H1 (cell line): ENCODE measurements at regions not wholly inside any gene's neighbourhood (a gene's known extent, or its start where the extent isn't known, plus 50 kb on each side); places are given as distances from the start of the nearest gene placed in this dataset.

Experiments used
- CTCF ChIA-PET: fragments of 300-600 bp; sonication (Branson Sonifier 250); formaldehyde crosslinking; loops from one replicate; lab custom pipeline; 2021; ENCODE audit not compliant: partially characterized antibody; lab: Charles Lee
- POLR2A ChIA-PET: fragments of 300-600 bp; sonication (Branson Sonifier 250); formaldehyde crosslinking; loops from one replicate; lab custom pipeline; 2021; ENCODE audit warnings: inconsistent platforms; ENCODE audit not compliant: partially characterized antibody; lab: Charles Lee
- DNase-seq, 2 experiments: peaks; one replicate each; pipeline versions ENCODE4 v3.0.0 to v3.0.0-alpha.2; 2010 to 2022; ENCODE audit warnings: low spot score in 2 of 2, low read depth in 1 of 2, mixed read lengths in 1 of 2
- FAIRE-seq: peaks from 2 replicates; lab custom pipeline; 2011; peaks lifted over from hg19 to GRCh38; lab: Jason Lieb, UNC
- H2AFZ ChIP-seq: 2 replicates; pipeline ENCODE4 v1.8.1; 2012; ENCODE audit warnings: low read length, inconsistent platforms
- H2AK5ac ChIP-seq: 2 replicates; pipeline ENCODE4 v1.6.1; 2013; ENCODE audit warnings: low read depth, low read length
- H2BK120ac ChIP-seq: replicated peaks from 2 replicates; pipeline ENCODE3; 2013; ENCODE audit warnings: low read depth, low read length, inconsistent platforms
- H2BK12ac ChIP-seq: 2 replicates; pipeline ENCODE4 v1.6.1; 2013; ENCODE audit warnings: low read depth, low read length
- H2BK15ac ChIP-seq: 2 replicates; pipeline ENCODE4 v1.6.1; 2013; ENCODE audit warnings: low read length
- H2BK20ac ChIP-seq: 2 replicates; pipeline ENCODE4 v1.6.1; 2013; ENCODE audit warnings: low read length
- H2BK5ac ChIP-seq: 2 replicates; pipeline ENCODE4 v1.6.1; 2013; ENCODE audit warnings: low read depth, low read length
- H3K14ac ChIP-seq: 2 replicates; pipeline ENCODE4 v1.6.1; 2013; ENCODE audit warnings: inconsistent platforms; ENCODE audit not compliant: insufficient read length
- H3K18ac ChIP-seq: 2 replicates; pipeline ENCODE4 v1.6.1; 2013; ENCODE audit warnings: low read length; ENCODE audit errors: extremely low read depth
- H3K23ac ChIP-seq: 2 replicates; pipeline ENCODE4 v1.6.1; 2013; ENCODE audit warnings: inconsistent platforms; ENCODE audit not compliant: insufficient read length
- H3K23me2 ChIP-seq: 2 replicates; pipeline ENCODE4 v1.6.1; 2013; ENCODE audit warnings: low read depth, low read length
- H3K27ac ChIP-seq: 2 replicates; pipeline ENCODE4 v1.6.1; 2011; ENCODE audit warnings: low read depth, low read length, inconsistent platforms
- H3K27me3 ChIP-seq, 4 experiments: replicated peaks in 1 of 4; 1 replicate in 1 of 4; 2 replicates in 3 of 4; pipeline versions ENCODE4 v1.6.1 to v1.8.1; 2011 to 2013; ENCODE audit warnings: low read length in 3 of 4, mild to moderate bottlenecking in 3 of 4, inconsistent platforms in 2 of 4, mixed read lengths in 2 of 4, moderate library complexity in 1 of 4; ENCODE audit not compliant: control insufficient read depth in 3 of 4, insufficient read depth in 3 of 4; ENCODE audit errors: extremely low read depth in 1 of 4
- H3K36me3 ChIP-seq, 4 experiments: 2 replicates each; pipeline versions ENCODE4 v1.6.1 to v1.8.1; 2011 to 2013; ENCODE audit warnings: mild to moderate bottlenecking in 4 of 4, low read length in 3 of 4, moderate library complexity in 2 of 4, control low read depth in 1 of 4, inconsistent platforms in 1 of 4; ENCODE audit not compliant: insufficient read depth in 4 of 4, control insufficient read depth in 2 of 4
- H3K4ac ChIP-seq: replicated peaks from 2 replicates; pipeline ENCODE3; 2013; ENCODE audit warnings: low read length, low read depth, mixed read lengths, inconsistent platforms; ENCODE audit not compliant: insufficient read length
- H3K4me1 ChIP-seq, 4 experiments: replicated peaks in 1 of 4; 1 replicate in 1 of 4; 2 replicates in 3 of 4; pipeline versions ENCODE4 v1.6.1 to v1.8.1; 2011 to 2013; ENCODE audit warnings: low read length in 3 of 4, inconsistent platforms in 2 of 4, mixed read lengths in 1 of 4; ENCODE audit not compliant: insufficient read depth in 4 of 4, control insufficient read depth in 3 of 4
- H3K4me2 ChIP-seq, 2 experiments: 2 replicates each; pipeline versions ENCODE4 v1.6.1 to v1.8.1; 2011 to 2013; ENCODE audit warnings: low read depth in 2 of 2, low read length in 2 of 2, control low read depth in 1 of 2, inconsistent platforms in 1 of 2, mild to moderate bottlenecking in 1 of 2; ENCODE audit not compliant: insufficient read depth in 1 of 2
- H3K4me3 ChIP-seq, 4 experiments: fragments of 200-600, 300-600 bp in 1 of 4; sonication (generic), shearing (Covaris generic), sonication (Bioruptor Twin) in 1 of 4; 2 replicates each; pipeline versions ENCODE4 v1.5.1 to v1.8.1; 2011 to 2016; ENCODE audit warnings: low read length in 4 of 4, low read depth in 3 of 4, control low read depth in 2 of 4, inconsistent platforms in 2 of 4, mild to moderate bottlenecking in 2 of 4, mixed read lengths in 1 of 4, moderate library complexity in 1 of 4; ENCODE audit not compliant: insufficient read depth in 2 of 4; ENCODE audit errors: extremely low read depth in 1 of 4
- H3K56ac ChIP-seq: replicated peaks from 2 replicates; pipeline ENCODE3; 2013; ENCODE audit warnings: low read depth, mild to moderate bottlenecking, mixed read lengths, low read length, inconsistent platforms; ENCODE audit not compliant: insufficient read length
- H3K79me1 ChIP-seq: 2 replicates; pipeline ENCODE4 v1.6.1; 2013; ENCODE audit warnings: low read depth, low read length, control low read depth
- H3K79me2 ChIP-seq, 2 experiments: 2 replicates each; pipeline versions ENCODE4 v1.6.1 to v1.8.1; 2012 to 2013; ENCODE audit warnings: low read length in 2 of 2, mild to moderate bottlenecking in 2 of 2, inconsistent platforms in 1 of 2; ENCODE audit not compliant: insufficient read depth in 2 of 2, control insufficient read depth in 1 of 2
- H3K9ac ChIP-seq, 4 experiments: replicated peaks in 1 of 4; 1 replicate in 1 of 4; 2 replicates in 3 of 4; pipeline versions ENCODE4 v1.6.1 to v1.8.1; 2011 to 2013; ENCODE audit warnings: low read depth in 3 of 4, low read length in 3 of 4, control low read depth in 2 of 4, mild to moderate bottlenecking in 2 of 4, moderate library complexity in 2 of 4, inconsistent platforms in 1 of 4; ENCODE audit errors: extremely low read depth in 1 of 4
- H3K9me3 ChIP-seq, 2 experiments: 2 replicates each; pipeline versions ENCODE4 v1.6.1 to v1.8.1; 2012 to 2013; ENCODE audit warnings: mild to moderate bottlenecking in 2 of 2, moderate library complexity in 2 of 2, control low read depth in 1 of 2, inconsistent platforms in 1 of 2, low read depth in 1 of 2, low read length in 1 of 2, mixed read lengths in 1 of 2; ENCODE audit not compliant: insufficient read depth in 2 of 2
- H4K20me1 ChIP-seq, 2 experiments: replicated peaks in 1 of 2; 2 replicates each; pipeline versions ENCODE3 to v1.8.1; 2011 to 2013; ENCODE audit warnings: inconsistent platforms in 2 of 2, low read length in 2 of 2, mild to moderate bottlenecking in 1 of 2; ENCODE audit not compliant: insufficient read depth in 2 of 2, control insufficient read depth in 1 of 2
- H4K5ac ChIP-seq: 2 replicates; pipeline ENCODE4 v1.6.1; 2013; ENCODE audit warnings: low read length, low read depth, mixed read lengths, inconsistent platforms; ENCODE audit not compliant: insufficient read length
- H4K8ac ChIP-seq: 2 replicates; pipeline ENCODE4 v1.8.0; 2013; ENCODE audit warnings: mild to moderate bottlenecking, moderate library complexity, low read length, inconsistent platforms; ENCODE audit not compliant: insufficient read depth; ENCODE audit errors: extremely low read depth
- H4K91ac ChIP-seq: replicated peaks from 2 replicates; pipeline ENCODE3; 2013; ENCODE audit warnings: low read length, mixed read lengths, inconsistent platforms; ENCODE audit not compliant: insufficient read length
- BACH1 ChIP-seq: IDR thresholded peaks from 2 replicates; pipeline ENCODE4 v1.6.1; 2012; ENCODE audit warnings: low read length, improper control_type of control experiment
- BRCA1 ChIP-seq: IDR thresholded peaks from 2 replicates; pipeline ENCODE4 v1.6.1; 2012; ENCODE audit warnings: low read depth, low read length, improper control_type of control experiment
- CBX8 ChIP-seq: fragments of 300-800, 300-1000 bp; sonication (generic); IDR thresholded peaks from 2 replicates; pipeline ENCODE4 v1.7.1; 2016; ENCODE audit warnings: low read depth, low read length, borderline replicate concordance
- CHD2 ChIP-seq: IDR thresholded peaks from 2 replicates; pipeline ENCODE4 v1.6.1; 2012; ENCODE audit warnings: low read length, improper control_type of control experiment
- HDAC6 ChIP-seq: IDR thresholded peaks from one replicate; pipeline ENCODE4 v1.7.1; 2012; ENCODE audit warnings: low read depth, mild to moderate bottlenecking, inconsistent platforms, low read length, moderate library complexity
- MAFK ChIP-seq: IDR thresholded peaks from 2 replicates; pipeline ENCODE4 v1.6.1; 2012; ENCODE audit warnings: low read depth, mild to moderate bottlenecking, improper control_type of control experiment, low read length
- POLR2A ChIP-seq, 2 experiments: IDR thresholded peaks; 1 replicate in 1 of 2; 2 replicates in 1 of 2; pipeline ENCODE4 v1.6.1; 2011; ENCODE audit warnings: low read depth in 2 of 2, low read length in 2 of 2, mild to moderate bottlenecking in 2 of 2; ENCODE audit errors: control extremely low read depth in 1 of 2
- RAD21 ChIP-seq, 2 experiments: IDR thresholded peaks in 1 of 2; conservative IDR thresholded peaks in 1 of 2; 2 replicates each; pipeline ENCODE4 v1.6.1; 2011; ENCODE audit warnings: low read depth in 2 of 2, low read length in 2 of 2, improper control_type of control experiment in 1 of 2, inconsistent platforms in 1 of 2, mild to moderate bottlenecking in 1 of 2, moderate library complexity in 1 of 2
- SIX5 ChIP-seq: IDR thresholded peaks from 2 replicates; pipeline ENCODE4 v1.6.1; 2011; ENCODE audit warnings: mild to moderate bottlenecking, low read depth, low read length
- SP1 ChIP-seq: IDR thresholded peaks from 2 replicates; pipeline ENCODE4 v1.6.1; 2011; ENCODE audit warnings: low read depth, low read length
- SUZ12 ChIP-seq: fragments of 200-600 bp; sonication (generic); IDR thresholded peaks from 2 replicates; pipeline ENCODE4 v1.6.1; 2012; ENCODE audit warnings: mild to moderate bottlenecking, inconsistent platforms, low read length, moderate library complexity, mixed read lengths
- TAF7 ChIP-seq: optimal IDR thresholded peaks from 2 replicates; pipeline ENCODE3; 2011; ENCODE audit warnings: low read depth, mild to moderate bottlenecking, inconsistent platforms, low read length, moderate library complexity, borderline replicate concordance
- USF2 ChIP-seq: IDR thresholded peaks from 2 replicates; pipeline ENCODE4 v1.6.1; 2011; ENCODE audit warnings: low read length, improper control_type of control experiment
- ZNF274 ChIP-seq: IDR thresholded peaks from 2 replicates; pipeline ENCODE4 v1.7.0; 2012; ENCODE audit warnings: low read length, borderline replicate concordance; ENCODE audit errors: extremely low read depth
- WGBS, 2 experiments: shearing (Covaris generic) in 1 of 2; methylation state at CpG; one replicate each; pipeline versions ENCODE4 v1.1.6 to v1.1.7; 2013 to 2015; ENCODE audit warnings: low lambda C conversion rate in 2 of 2, mixed read lengths in 2 of 2, inconsistent platforms in 1 of 2, low coverage in 1 of 2, missing lambda C conversion rate in 1 of 2; ENCODE audit not compliant: insufficient replicate concordance in 2 of 2, insufficient coverage in 1 of 2, insufficient read length in 1 of 2; ENCODE audit errors: extremely low coverage in 1 of 2, missing lambda C conversion rate in 1 of 2; 5-methylcytosine and 5-hydroxymethylcytosine counted together
- TF ChIP-seq, protein P1 (sequence below): IDR thresholded peaks from 2 replicates; pipeline ENCODE4 v1.6.1; 2012; ENCODE audit warnings: inconsistent platforms

DNA sequence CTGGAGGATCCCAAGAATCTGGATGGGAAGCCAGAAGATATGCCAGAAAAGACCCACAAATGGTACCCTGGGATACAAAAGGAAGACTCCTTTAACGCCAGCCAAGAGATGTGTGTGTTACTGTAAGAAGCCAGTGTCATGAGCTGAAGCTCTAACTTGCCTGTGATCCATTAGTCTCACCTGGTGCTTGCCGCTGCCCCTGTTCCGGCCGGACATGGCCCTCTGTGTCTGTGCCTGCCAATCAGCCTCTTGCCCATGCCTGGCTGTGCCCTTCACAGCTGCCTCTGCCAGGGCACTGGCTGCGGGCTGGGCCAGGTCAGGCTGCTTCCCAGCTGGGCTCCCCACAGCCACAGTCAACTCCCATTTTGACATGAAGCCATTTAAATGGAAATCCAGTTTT, 55.4 kb downstream of the POU3F3 start:
- no peak overlapping the region for H3K4ac ChIP-seq
- no peaks in the 10 kb centered on the region for H3K9me3 ChIP-seq
- H2BK20ac ChIP-seq: 0 out of 2 replicates have a peak overlapping the region, but pooled peaks have one; percentile 35
- H2BK120ac ChIP-seq: no peak overlapping the region
- FAIRE-seq (no peak), DNase-seq (no peak)
- no peak overlapping the region for H2BK5ac ChIP-seq
- H3K79me1 ChIP-seq: no peaks in the 10 kb centered on the region
- no peak overlapping the region for H3K23ac ChIP-seq
- H2AK5ac ChIP-seq: no peak overlapping the region
- no peak for TF ChIP-seq CHD2
- no peak for TF ChIP-seq RAD21 (IDR thresholded peaks at IDR 0.05 in 1 of 2, conservative IDR thresholded peaks at IDR 0.05 in 1 of 2; ENCODE audit: low read depth in 2 of 2, low read length in 2 of 2)
- TF ChIP-seq SIX5: no peak
- TF ChIP-seq HDAC6: no peak
- no peak for TF ChIP-seq MAFK
- TF ChIP-seq USF2: no peak
- TF ChIP-seq SUZ12: no peak
- no peak for TF ChIP-seq CBX8
- TF ChIP-seq POLR2A (IDR thresholded peaks at IDR 0.05; ENCODE audit: control extremely low read depth in 1 of 2, low read depth in 2 of 2, low read length in 2 of 2): no peak
- TF ChIP-seq, protein P1, sequence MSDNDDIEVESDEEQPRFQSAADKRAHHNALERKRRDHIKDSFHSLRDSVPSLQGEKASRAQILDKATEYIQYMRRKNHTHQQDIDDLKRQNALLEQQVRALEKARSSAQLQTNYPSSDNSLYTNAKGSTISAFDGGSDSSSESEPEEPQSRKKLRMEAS: no peak
- TF ChIP-seq ZNF274: no peak
- no peak for TF ChIP-seq TAF7
- no peak for TF ChIP-seq SP1
- no peak for TF ChIP-seq BRCA1
- no peak for TF ChIP-seq BACH1
- H3K36me3 ChIP-seq: no peaks in the 10 kb centered on the region
- no peak overlapping the region for H4K8ac ChIP-seq
- no peak overlapping the region for H3K18ac ChIP-seq
- H4K91ac ChIP-seq: no peak overlapping the region
- no peak overlapping the region for H2BK12ac ChIP-seq
- no peak overlapping the region for H3K27ac ChIP-seq
- H3K4me3 ChIP-seq: no peak overlapping the region
- H3K9ac ChIP-seq: no peak overlapping the region
- H2BK15ac ChIP-seq: no peak overlapping the region
- no peak overlapping the region for H3K56ac ChIP-seq
- H3K14ac ChIP-seq: no peak overlapping the region
- WGBS, 2 experiments: 86% methylated on average over 5 of the region's 5 CpGs; no CpG with 5 or more reads in 1 of the 2 experiments
- no peaks in the 10 kb centered on the region for H3K27me3 ChIP-seq
- no peak overlapping the region; a peak in 1 of 4 replicates for H3K4me2 ChIP-seq
- no peak overlapping the region for H4K5ac ChIP-seq
- H4K20me1 ChIP-seq: no peaks in the 10 kb centered on the region
- H2AFZ ChIP-seq: no peak overlapping the region
- H3K23me2 ChIP-seq: no peaks in the 10 kb centered on the region
- H3K79me2 ChIP-seq: no peaks in the 10 kb centered on the region
- POLR2A ChIA-PET: no interaction called here
- H3K4me1 ChIP-seq: peaks cover 0 to 4% (median 0%) of the 10 kb centered on the region in 4 experiments; a peak in 3 of 7 replicates
- CTCF ChIA-PET: no interaction called here
